Liver (tissue), 3 donors: ENCODE measurements at regions not wholly inside any gene's neighbourhood (a gene's known extent, or its start where the extent isn't known, plus 50 kb on each side); places are given as distances from the start of the nearest gene placed in this dataset.

ENCODE experiments used
- CTCF ChIP-seq: fragments of 150-350 bp; IDR thresholded peaks from 2 replicates; pipeline ENCODE4 v1.5.1; 2017; ENCODE audit warnings: improper control_type of control experiment, low read depth, low read length; ENCODE audit not compliant: missing input control
- TAF1 ChIP-seq: conservative IDR thresholded peaks from 2 replicates; pipeline ENCODE4 v1.6.1; 2016; ENCODE audit warnings: antibody characterized with exemption, mild to moderate bottlenecking
- TF ChIP-seq, protein P1 (sequence below): IDR thresholded peaks from 2 replicates; pipeline ENCODE4 v1.6.1; 2016; ENCODE audit warnings: antibody characterized with exemption, mild to moderate bottlenecking
- donor health status: healthy.
- donor health status: healthy.

DNA sequence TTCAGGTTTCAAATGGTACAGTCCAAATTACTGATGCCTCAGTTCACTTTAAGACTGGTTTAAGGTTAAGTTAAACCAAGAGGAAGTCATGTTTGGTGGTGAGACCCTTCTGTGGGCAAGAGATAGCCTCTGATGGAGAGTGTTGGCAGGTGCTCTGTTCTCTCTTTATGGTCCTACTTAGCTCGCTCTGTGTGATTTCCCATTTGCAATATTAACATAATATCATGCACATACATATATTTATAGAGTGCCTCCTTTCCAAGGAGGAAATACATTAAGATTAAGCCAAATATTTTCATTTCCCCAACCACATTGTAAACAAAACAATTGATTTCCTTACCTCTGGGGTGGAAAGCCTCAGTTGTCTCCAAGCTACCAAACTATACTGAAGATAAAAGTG is 222.4 kb downstream of the PIK3C3 start:
- TF ChIP-seq CTCF (no peak), TAF1 (no peak)
- TF ChIP-seq, protein P1, sequence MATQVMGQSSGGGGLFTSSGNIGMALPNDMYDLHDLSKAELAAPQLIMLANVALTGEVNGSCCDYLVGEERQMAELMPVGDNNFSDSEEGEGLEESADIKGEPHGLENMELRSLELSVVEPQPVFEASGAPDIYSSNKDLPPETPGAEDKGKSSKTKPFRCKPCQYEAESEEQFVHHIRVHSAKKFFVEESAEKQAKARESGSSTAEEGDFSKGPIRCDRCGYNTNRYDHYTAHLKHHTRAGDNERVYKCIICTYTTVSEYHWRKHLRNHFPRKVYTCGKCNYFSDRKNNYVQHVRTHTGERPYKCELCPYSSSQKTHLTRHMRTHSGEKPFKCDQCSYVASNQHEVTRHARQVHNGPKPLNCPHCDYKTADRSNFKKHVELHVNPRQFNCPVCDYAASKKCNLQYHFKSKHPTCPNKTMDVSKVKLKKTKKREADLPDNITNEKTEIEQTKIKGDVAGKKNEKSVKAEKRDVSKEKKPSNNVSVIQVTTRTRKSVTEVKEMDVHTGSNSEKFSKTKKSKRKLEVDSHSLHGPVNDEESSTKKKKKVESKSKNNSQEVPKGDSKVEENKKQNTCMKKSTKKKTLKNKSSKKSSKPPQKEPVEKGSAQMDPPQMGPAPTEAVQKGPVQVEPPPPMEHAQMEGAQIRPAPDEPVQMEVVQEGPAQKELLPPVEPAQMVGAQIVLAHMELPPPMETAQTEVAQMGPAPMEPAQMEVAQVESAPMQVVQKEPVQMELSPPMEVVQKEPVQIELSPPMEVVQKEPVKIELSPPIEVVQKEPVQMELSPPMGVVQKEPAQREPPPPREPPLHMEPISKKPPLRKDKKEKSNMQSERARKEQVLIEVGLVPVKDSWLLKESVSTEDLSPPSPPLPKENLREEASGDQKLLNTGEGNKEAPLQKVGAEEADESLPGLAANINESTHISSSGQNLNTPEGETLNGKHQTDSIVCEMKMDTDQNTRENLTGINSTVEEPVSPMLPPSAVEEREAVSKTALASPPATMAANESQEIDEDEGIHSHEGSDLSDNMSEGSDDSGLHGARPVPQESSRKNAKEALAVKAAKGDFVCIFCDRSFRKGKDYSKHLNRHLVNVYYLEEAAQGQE, result no peak
